Erythroblast (primary cell): ENCODE measurements at regions not wholly inside any gene's neighbourhood (a gene's known extent, or its start where the extent isn't known, plus 50 kb on each side); places are given as distances from the start of the nearest gene placed in this dataset.

ENCODE experiments used
- GATA1 ChIP-seq: IDR thresholded peaks from 2 replicates; pipeline ENCODE4 v1.6.1; 2011; ENCODE audit warnings: low read depth, mild to moderate bottlenecking, control low read depth, low read length, moderate library complexity
- POLR2A ChIP-seq: IDR thresholded peaks from 2 replicates; pipeline ENCODE4 v1.6.1; 2011; ENCODE audit warnings: mild to moderate bottlenecking, low read length

GRCh38 chr1:194298007-194298598, 1111.7 kb upstream of the B3GALT2 start:
- TF ChIP-seq POLR2A = no peak
- TF ChIP-seq GATA1 = no peak
